GM18907 (cell line): ENCODE measurements at regions not wholly inside any gene's neighbourhood (a gene's known extent, or its start where the extent isn't known, plus 50 kb on each side); places are given as distances from the start of the nearest gene placed in this dataset.
"Not testable (repeated sequence)": the region's sequence is repeated elsewhere in the genome, so short reads cannot be mapped to it uniquely, and the experiment has no call there.

Experiments used
- ATAC-seq: cut with Tn5 transposase; IDR thresholded peaks from one replicate; pipeline ENCODE4 v1.9.1; 2021; ENCODE audit warnings: mild to moderate bottlenecking, moderate library complexity; ENCODE audit not compliant: unreplicated experiment

GRCh38 chr1:198416296-198416695 is 124.2 kb downstream of the ATP6V1G3 start:
- ATAC-seq: no peak

- ATAC-seq: no peak
Measured at GRCh38 chr1:198411240-198411639, 129.2 kb downstream of the ATP6V1G3 start.

GRCh38 chr1:198408716-198409115 is 131.8 kb downstream of the ATP6V1G3 start:
- no peak for ATAC-seq

GRCh38 chr1:198404632-198405031 is 135.8 kb downstream of the ATP6V1G3 start:
- not testable (repeated sequence) for ATAC-seq

- ATAC-seq: no peak
Measured at GRCh38 chr1:198400063-198400462, 140.4 kb downstream of the ATP6V1G3 start.

GRCh38 chr1:198399452-198399851 is 141.0 kb downstream of the ATP6V1G3 start:
- no peak for ATAC-seq

- ATAC-seq: no peak
Measured at GRCh38 chr1:198397208-198397808, 143.2 kb downstream of the ATP6V1G3 start.

GRCh38 chr1:198391393-198392020 is 149.0 kb downstream of the ATP6V1G3 start:
- no peak for ATAC-seq

- ATAC-seq: no peak
Measured at GRCh38 chr1:198387587-198387986, 152.9 kb downstream of the ATP6V1G3 start.

GRCh38 chr1:198380275-198380674 is 160.2 kb downstream of the ATP6V1G3 start:
- ATAC-seq: no peak

- no peak for ATAC-seq
Measured at GRCh38 chr1:198377702-198378101, 162.8 kb downstream of the ATP6V1G3 start.

GRCh38 chr1:198374288-198374687 is 166.2 kb downstream of the ATP6V1G3 start:
- ATAC-seq: no peak

- ATAC-seq: no peak
Measured at GRCh38 chr1:198373376-198373775, 167.1 kb downstream of the ATP6V1G3 start.
